Nephron progenitor cell (in vitro differentiated cells): ENCODE measurements at regions not wholly inside any gene's neighbourhood (a gene's known extent, or its start where the extent isn't known, plus 50 kb on each side); places are given as distances from the start of the nearest gene placed in this dataset.

Experiments used
- DNase-seq: peaks from one replicate; pipeline ENCODE4 v3.0.0; 2021
- H3K27ac Mint-ChIP-seq: 2 replicates; pipeline ENCODE4 v1.8.0; 2021; ENCODE audit warnings: mild to moderate bottlenecking, moderate library complexity, mixed read lengths
- H3K27me3 Mint-ChIP-seq: 2 replicates; pipeline ENCODE4 v1.8.0; 2021; ENCODE audit warnings: mild to moderate bottlenecking, low read depth, mixed read lengths; ENCODE audit not compliant: poor library complexity
- H3K36me3 Mint-ChIP-seq: 2 replicates; pipeline ENCODE4 v1.8.0; 2021; ENCODE audit warnings: low read depth, mixed read lengths
- H3K4me1 Mint-ChIP-seq: 2 replicates; pipeline ENCODE4 v1.8.0; 2021; ENCODE audit warnings: mixed read lengths
- H3K4me3 Mint-ChIP-seq: 2 replicates; pipeline ENCODE4 v1.8.0; 2021; ENCODE audit warnings: mild to moderate bottlenecking, moderate library complexity, mixed read lengths
- H3K9me3 Mint-ChIP-seq: 2 replicates; pipeline ENCODE4 v1.8.0; 2021; ENCODE audit warnings: mild to moderate bottlenecking, moderate library complexity, mixed read lengths
- TF ChIP-seq, protein P1 (sequence below): fragments of 200-600 bp; sonication (generic); IDR thresholded peaks from 2 replicates; pipeline ENCODE4 v1.5.0; 2021; ENCODE audit warnings: antibody characterized with exemption

DNA sequence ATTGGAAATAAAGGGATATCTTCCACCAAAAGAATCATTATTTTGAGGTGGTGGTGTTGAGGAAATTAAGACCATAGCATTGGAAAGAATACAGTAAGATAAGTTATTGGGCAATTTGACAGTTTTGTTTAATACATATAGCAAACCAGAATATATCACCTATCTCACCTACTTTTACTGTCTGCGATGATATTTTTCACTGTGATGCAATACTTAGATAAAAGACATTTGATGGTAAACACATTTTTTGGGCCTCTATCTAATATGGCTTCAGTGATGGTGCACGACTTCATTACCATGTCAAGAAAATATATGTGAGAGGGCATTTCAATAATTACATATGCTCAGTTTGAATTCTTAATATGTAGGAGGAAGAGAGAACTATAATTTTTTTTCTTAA, 93.7 kb upstream of the MAGI2 start:
- no peak overlapping the region for H3K27ac Mint-ChIP-seq
- H3K4me3 Mint-ChIP-seq = no peak overlapping the region
- no peaks in the 10 kb centered on the region for H3K36me3 Mint-ChIP-seq
- TF ChIP-seq, protein P1, sequence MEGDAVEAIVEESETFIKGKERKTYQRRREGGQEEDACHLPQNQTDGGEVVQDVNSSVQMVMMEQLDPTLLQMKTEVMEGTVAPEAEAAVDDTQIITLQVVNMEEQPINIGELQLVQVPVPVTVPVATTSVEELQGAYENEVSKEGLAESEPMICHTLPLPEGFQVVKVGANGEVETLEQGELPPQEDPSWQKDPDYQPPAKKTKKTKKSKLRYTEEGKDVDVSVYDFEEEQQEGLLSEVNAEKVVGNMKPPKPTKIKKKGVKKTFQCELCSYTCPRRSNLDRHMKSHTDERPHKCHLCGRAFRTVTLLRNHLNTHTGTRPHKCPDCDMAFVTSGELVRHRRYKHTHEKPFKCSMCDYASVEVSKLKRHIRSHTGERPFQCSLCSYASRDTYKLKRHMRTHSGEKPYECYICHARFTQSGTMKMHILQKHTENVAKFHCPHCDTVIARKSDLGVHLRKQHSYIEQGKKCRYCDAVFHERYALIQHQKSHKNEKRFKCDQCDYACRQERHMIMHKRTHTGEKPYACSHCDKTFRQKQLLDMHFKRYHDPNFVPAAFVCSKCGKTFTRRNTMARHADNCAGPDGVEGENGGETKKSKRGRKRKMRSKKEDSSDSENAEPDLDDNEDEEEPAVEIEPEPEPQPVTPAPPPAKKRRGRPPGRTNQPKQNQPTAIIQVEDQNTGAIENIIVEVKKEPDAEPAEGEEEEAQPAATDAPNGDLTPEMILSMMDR = no peak
- H3K9me3 Mint-ChIP-seq = no peaks in the 10 kb centered on the region
- no peak for DNase-seq
- no peaks in the 10 kb centered on the region for H3K4me1 Mint-ChIP-seq
- H3K27me3 Mint-ChIP-seq = no peaks in the 10 kb centered on the region

DNA sequence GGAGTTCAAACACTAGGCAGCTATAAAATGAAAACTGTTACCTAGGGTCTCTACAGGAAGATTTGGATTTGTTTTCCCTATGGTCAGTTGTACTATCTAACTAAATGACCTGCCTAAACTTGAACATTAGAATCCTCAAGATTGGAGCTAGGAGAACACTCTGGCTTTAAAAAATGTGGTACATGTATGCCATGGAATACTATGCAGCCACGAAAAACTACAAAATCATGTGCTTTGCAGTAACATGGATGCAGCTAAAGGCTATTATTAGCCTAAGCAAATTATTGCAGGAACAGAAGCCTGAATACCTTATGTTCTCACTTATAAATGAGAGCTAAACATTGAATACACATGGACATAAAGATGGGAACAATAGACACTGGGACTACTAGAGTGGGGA, 87.1 kb upstream of the MAGI2 start:
- no peaks in the 10 kb centered on the region for H3K9me3 Mint-ChIP-seq
- no peak overlapping the region for H3K27ac Mint-ChIP-seq
- H3K27me3 Mint-ChIP-seq = no peaks in the 10 kb centered on the region
- no peak overlapping the region for H3K4me3 Mint-ChIP-seq
- H3K36me3 Mint-ChIP-seq = no peaks in the 10 kb centered on the region
- TF ChIP-seq, protein P1 = no peak
- H3K4me1 Mint-ChIP-seq = no peaks in the 10 kb centered on the region
- DNase-seq = no peak

DNA sequence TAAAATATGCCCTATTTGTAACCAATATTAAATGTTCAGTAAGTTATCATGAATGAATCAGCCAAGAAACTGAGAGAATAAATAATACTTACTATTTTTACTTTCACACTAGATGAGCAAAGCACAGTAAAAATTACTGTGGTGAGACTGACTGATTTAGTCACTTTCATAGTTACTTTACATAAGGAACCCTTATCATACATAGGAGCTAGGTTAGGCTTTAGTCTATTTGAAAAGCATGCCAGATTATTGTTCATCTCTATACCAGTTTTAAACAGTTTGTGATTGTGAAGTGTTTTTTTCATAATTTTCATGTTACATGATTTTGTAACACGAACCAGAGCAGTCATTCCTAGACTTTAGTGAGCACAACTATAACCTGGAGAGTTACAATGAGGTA, 80.7 kb upstream of the MAGI2 start:
- Mint-ChIP-seq H3K9me3 (no peaks in the 10 kb centered on the region), H3K36me3 (no peaks in the 10 kb centered on the region), H3K4me1 (no peaks in the 10 kb centered on the region), H3K4me3 (no peak overlapping the region), H3K27ac (no peak overlapping the region), H3K27me3 (no peaks in the 10 kb centered on the region)
- TF ChIP-seq, protein P1 = no peak
- DNase-seq = no peak

DNA sequence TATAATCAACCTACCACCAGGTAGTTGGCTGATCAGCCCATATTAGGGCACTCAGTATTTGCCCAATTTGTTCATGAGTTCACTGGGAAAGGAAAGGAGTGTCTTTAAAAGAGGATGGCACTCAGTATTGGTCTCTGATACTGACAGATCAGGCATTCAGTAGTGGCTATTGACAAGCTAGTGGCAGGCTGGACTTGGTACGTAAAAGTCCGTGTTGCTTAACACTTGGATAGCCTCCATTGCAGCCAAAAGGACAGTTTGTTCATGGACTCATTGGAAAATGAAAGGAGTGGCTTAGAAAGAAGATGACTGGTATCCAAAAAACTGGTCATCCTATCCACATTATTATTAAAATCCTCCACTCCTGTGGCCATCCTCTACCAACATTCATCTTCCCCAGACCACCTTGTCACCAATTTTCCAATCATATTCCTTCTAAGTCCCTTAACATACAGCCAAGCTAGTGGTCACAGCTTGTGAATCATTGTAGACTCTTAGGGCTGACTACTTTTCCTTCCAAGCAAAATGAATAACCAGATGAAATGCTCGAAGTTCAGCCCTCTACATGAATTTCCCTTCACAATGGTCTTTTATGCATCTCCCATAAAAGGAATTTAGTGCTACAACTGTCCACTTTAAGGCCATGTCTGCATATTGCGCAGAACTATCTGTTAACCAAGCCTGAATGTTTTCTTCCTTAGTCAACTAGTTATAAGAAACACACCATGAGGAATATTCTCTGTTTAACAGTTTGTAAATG, 78.6 kb upstream of the MAGI2 start:
- DNase-seq = no peak
- TF ChIP-seq, protein P1 = no peak

DNA sequence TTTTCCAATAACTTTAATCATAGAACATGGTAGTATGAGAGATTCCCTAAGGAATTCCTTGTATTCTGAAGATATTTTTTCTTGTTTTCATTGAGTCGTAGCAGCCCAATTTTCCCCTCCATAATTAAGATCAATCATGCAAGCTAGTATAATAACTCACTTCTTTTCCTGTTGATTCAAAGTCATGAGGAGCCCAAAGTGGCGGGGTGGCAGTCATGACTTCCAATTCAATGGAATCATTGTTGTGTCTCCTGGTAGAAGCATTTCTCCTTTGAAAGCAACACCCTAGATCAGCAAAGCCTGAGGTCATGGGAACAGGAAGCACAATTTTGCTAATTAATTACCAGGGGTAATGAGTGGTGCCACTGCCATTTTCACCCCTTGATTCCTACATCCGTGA, 77.6 kb upstream of the MAGI2 start:
- Mint-ChIP-seq H3K27ac (no peak overlapping the region), H3K36me3 (no peaks in the 10 kb centered on the region), H3K4me1 (peaks cover 7% of the 10 kb centered on the region), H3K27me3 (no peaks in the 10 kb centered on the region), H3K9me3 (no peaks in the 10 kb centered on the region), H3K4me3 (no peak overlapping the region)
- TF ChIP-seq, protein P1 = no peak
- DNase-seq = no peak

More for the DNA sequence above, 78.6 kb upstream of the MAGI2 start:
- Mint-ChIP-seq H3K4me3 (no peak overlapping the region), H3K27ac (no peak overlapping the region), H3K9me3 (no peaks in the 10 kb centered on the region), H3K36me3 (no peaks in the 10 kb centered on the region), H3K27me3 (no peaks in the 10 kb centered on the region), H3K4me1 (peaks cover 7% of the 10 kb centered on the region)

DNA sequence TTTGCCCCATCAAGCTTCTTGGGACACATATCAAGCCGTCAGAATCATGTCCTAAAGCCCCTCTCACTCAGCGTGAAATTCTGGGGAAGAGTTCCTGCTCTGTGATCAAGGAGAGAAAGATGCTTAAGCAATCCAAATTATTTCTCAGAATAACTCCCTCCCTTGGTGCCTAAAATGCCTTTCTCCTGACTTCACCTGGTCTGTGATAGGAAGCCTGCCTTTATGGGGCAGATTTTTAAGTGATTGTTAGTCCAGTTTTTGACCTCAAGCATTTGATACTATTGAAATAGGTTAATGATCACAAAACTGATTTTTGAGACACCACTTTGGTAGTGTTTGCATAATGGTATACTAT, 76.4 kb upstream of the MAGI2 start:
- H3K4me1 Mint-ChIP-seq = peaks cover 7% of the 10 kb centered on the region
- TF ChIP-seq, protein P1 = no peak
- H3K27me3 Mint-ChIP-seq = no peaks in the 10 kb centered on the region
- no peaks in the 10 kb centered on the region for H3K9me3 Mint-ChIP-seq
- no peaks in the 10 kb centered on the region for H3K36me3 Mint-ChIP-seq
- no peak overlapping the region for H3K4me3 Mint-ChIP-seq
- no peak overlapping the region for H3K27ac Mint-ChIP-seq
- DNase-seq = no peak
